HepG2 (cell line): ENCODE measurements at regions not wholly inside any gene's neighbourhood (a gene's known extent, or its start where the extent isn't known, plus 50 kb on each side); places are given as distances from the start of the nearest gene placed in this dataset.

Experiments used
- ATAC-seq: fragments of 200-7000 bp; cut with Tn5 transposase; 3 replicates; pipeline ENCODE4 v1.9.1; 2020; ENCODE audit warnings: mild to moderate bottlenecking, moderate library complexity
- BruUV-seq: library from RNA; stranded (reverse); fragments of 400-500 nt; replicated peaks from 2 replicates; lab custom pipeline; 2021; lab: Mats Ljungman, UMichigan
- CTCF ChIA-PET: fragments of 300-600 bp; formaldehyde crosslinking; extraction: SDS; loops from one replicate; lab custom pipeline; 2021; ENCODE audit warnings: low total read pairs, inconsistent platforms, low intra/inter-chr PET ratio; lab: Yijun Ruan, JAX
- POLR2A ChIA-PET: fragments of 350-600 bp; sonication (Branson Sonifier 250); formaldehyde crosslinking; loops from one replicate; lab custom pipeline; 2020; ENCODE audit warnings: antibody characterized with exemption, inconsistent platforms; lab: Yijun Ruan, JAX
- DNase-seq: peaks from one replicate; pipeline ENCODE4 v3.0.0-alpha.2; 2015; ENCODE audit warnings: low spot score
- FAIRE-seq: peaks from 3 replicates; lab custom pipeline; 2011; peaks lifted over from hg19 to GRCh38; lab: Jason Lieb, UNC
- H2AFZ ChIP-seq: one replicate; pipeline ENCODE4 v1.6.1; 2011; ENCODE audit warnings: low read length, inconsistent platforms
- H3K27ac ChIP-seq: fragments of 300-600 bp; 3 replicates; pipeline ENCODE4 v1.8.0; 2011; ENCODE audit warnings: mixed run types, mild to moderate bottlenecking, mixed read lengths, low read length, inconsistent platforms; ENCODE audit not compliant: insufficient read depth; ENCODE audit errors: extremely low read length
- H3K27me3 ChIP-seq, 2 experiments: fragments of 200-600 bp in 1 of 2; 2 replicates in 1 of 2; 3 replicates in 1 of 2; pipeline versions ENCODE4 v1.6.0 to v1.8.0; 2011; ENCODE audit warnings: low read length in 2 of 2, mild to moderate bottlenecking in 2 of 2, moderate library complexity in 2 of 2, inconsistent platforms in 1 of 2; ENCODE audit not compliant: insufficient read depth in 2 of 2, control insufficient read depth in 1 of 2
- H3K36me3 ChIP-seq, 2 experiments: fragments of 200-600 bp in 1 of 2; replicated peaks in 1 of 2; 2 replicates in 1 of 2; 3 replicates in 1 of 2; pipeline versions ENCODE4 v1.5.1 to v1.8.0; 2011; ENCODE audit warnings: low read length in 2 of 2, inconsistent platforms in 1 of 2; ENCODE audit not compliant: insufficient read depth in 2 of 2, control insufficient read depth in 1 of 2
- H3K4me1 ChIP-seq: 2 replicates; pipeline ENCODE4 v1.5.1; 2012; ENCODE audit warnings: low read length, inconsistent platforms; ENCODE audit not compliant: insufficient read depth
- H3K4me2 ChIP-seq: 2 replicates; pipeline ENCODE4 v1.6.0; 2011; ENCODE audit warnings: low read depth, low read length, inconsistent platforms
- H3K4me3 ChIP-seq, 3 experiments: fragments of 200-600 bp in 1 of 3; sonication (generic), shearing (Covaris generic) in 1 of 3; replicated peaks in 1 of 3; 2 replicates each; pipeline ENCODE4 v1.5.1; 2011 to 2016; ENCODE audit warnings: low read length in 3 of 3, inconsistent platforms in 2 of 3, low read depth in 2 of 3, mild to moderate bottlenecking in 2 of 3, control low read depth in 1 of 3, mixed read lengths in 1 of 3; ENCODE audit not compliant: insufficient read depth in 1 of 3
- H3K79me2 ChIP-seq: one replicate; pipeline ENCODE4 v1.6.1; 2011; ENCODE audit warnings: low read length, inconsistent platforms; ENCODE audit not compliant: insufficient read depth
- H3K9ac ChIP-seq: 2 replicates; pipeline ENCODE4 v1.6.0; 2011; ENCODE audit warnings: mild to moderate bottlenecking, low read depth, low read length, inconsistent platforms; ENCODE audit not compliant: insufficient read depth
- H3K9me3 ChIP-seq: 2 replicates; pipeline ENCODE4 v1.5.1; 2012; ENCODE audit warnings: mild to moderate bottlenecking, low read length
- H4K20me1 ChIP-seq: 2 replicates; pipeline ENCODE4 v1.6.0; 2011; ENCODE audit warnings: inconsistent platforms, mild to moderate bottlenecking, low read length, moderate library complexity; ENCODE audit not compliant: insufficient read depth
- CBX2 ChIP-seq, 2 experiments: fragments of 200-600 bp in 1 of 2; sonication (generic); formaldehyde crosslinking in 1 of 2; IDR thresholded peaks; 2 replicates each; pipeline versions ENCODE4 v1.7.0 to v1.8.1; 2018 to 2022; ENCODE audit warnings: low read depth in 2 of 2, low read length in 1 of 2, mild to moderate bottlenecking in 1 of 2, missing genetic modification reagents in 1 of 2
- DNMT3B ChIP-seq: conservative IDR thresholded peaks from 2 replicates; pipeline ENCODE4 v1.6.1; 2016; ENCODE audit warnings: missing biosample characterization, control low read depth
- FOXK2 ChIP-seq: fragments of 450-650 bp; IDR thresholded peaks from 2 replicates; pipeline ENCODE4 v1.6.1; 2016
- KAT8 ChIP-seq: IDR thresholded peaks from 2 replicates; pipeline ENCODE4 v1.6.1; 2016; ENCODE audit warnings: missing genetic modification reagents, missing compliant biosample characterization
- KDM1A ChIP-seq: IDR thresholded peaks from 2 replicates; pipeline ENCODE4 v1.6.1; 2016; ENCODE audit warnings: missing compliant biosample characterization
- MAFK ChIP-seq, 2 experiments: IDR thresholded peaks in 1 of 2; conservative IDR thresholded peaks in 1 of 2; 2 replicates each; pipeline ENCODE4 v1.6.1; 2011; ENCODE audit warnings: improper control_type of control experiment in 2 of 2, low read length in 2 of 2
- STAG1 ChIP-seq: sonication (generic); formaldehyde crosslinking; IDR thresholded peaks from 2 replicates; pipeline ENCODE4 v1.4.0; 2020; ENCODE audit warnings: missing genetic modification reagents
- ZFP37 ChIP-seq: sonication (generic); formaldehyde crosslinking; IDR thresholded peaks from 2 replicates; pipeline ENCODE4 v1.4.0; 2020; ENCODE audit warnings: missing genetic modification reagents, borderline replicate concordance
- ZNF121 ChIP-seq: sonication (generic); formaldehyde crosslinking; IDR thresholded peaks from 2 replicates; pipeline ENCODE4 v1.5.0; 2020; ENCODE audit warnings: mild to moderate bottlenecking, missing genetic modification reagents
- ZNF260 ChIP-seq: sonication (generic); formaldehyde crosslinking; IDR thresholded peaks from 2 replicates; pipeline ENCODE4 v1.4.0; 2020; ENCODE audit warnings: missing genetic modification reagents, low read depth, mild to moderate bottlenecking, borderline replicate concordance
- ZNF3 ChIP-seq: IDR thresholded peaks from 2 replicates; pipeline ENCODE4 v1.7.0; 2017; ENCODE audit warnings: inconsistent platforms
- ZNF318 ChIP-seq: sonication (generic); formaldehyde crosslinking; IDR thresholded peaks from 2 replicates; pipeline ENCODE4 v1.4.0; 2020; ENCODE audit warnings: mild to moderate bottlenecking, missing genetic modification reagents
- ZNF382 ChIP-seq: sonication (generic); formaldehyde crosslinking; IDR thresholded peaks from 2 replicates; pipeline ENCODE4 v1.5.0; 2020; ENCODE audit warnings: missing genetic modification reagents, mild to moderate bottlenecking, borderline replicate concordance
- WGBS: methylation state at CpG from one replicate; pipeline ENCODE4 v1.1.6; 2017; ENCODE audit warnings: low lambda C conversion rate; 5-methylcytosine and 5-hydroxymethylcytosine counted together
- in situ Hi-C: cut with HindIII; loops from 2 replicates; pipeline ENCODE4 v1.10.0; 2017; ENCODE audit warnings: low pct_unique_long_range_greater_than_20kb; ENCODE audit not compliant: extremely low pct_ligation_motif_present
- intact Hi-C: fragments of 100-400 bp; cut with micrococcal nuclease; formaldehyde crosslinking; loops from one replicate; pipeline ENCODE4 v1.10.0; 2022; ENCODE audit not compliant: unreplicated experiment
- TF ChIP-seq, protein P1 (sequence below): sonication (generic); formaldehyde crosslinking; conservative IDR thresholded peaks from 2 replicates; pipeline ENCODE4 v1.8.0; 2022; ENCODE audit warnings: missing genetic modification reagents
- TF ChIP-seq, protein P2 (sequence below): IDR thresholded peaks from 2 replicates; pipeline ENCODE4 v1.6.1; 2016; ENCODE audit warnings: low read depth

DNA sequence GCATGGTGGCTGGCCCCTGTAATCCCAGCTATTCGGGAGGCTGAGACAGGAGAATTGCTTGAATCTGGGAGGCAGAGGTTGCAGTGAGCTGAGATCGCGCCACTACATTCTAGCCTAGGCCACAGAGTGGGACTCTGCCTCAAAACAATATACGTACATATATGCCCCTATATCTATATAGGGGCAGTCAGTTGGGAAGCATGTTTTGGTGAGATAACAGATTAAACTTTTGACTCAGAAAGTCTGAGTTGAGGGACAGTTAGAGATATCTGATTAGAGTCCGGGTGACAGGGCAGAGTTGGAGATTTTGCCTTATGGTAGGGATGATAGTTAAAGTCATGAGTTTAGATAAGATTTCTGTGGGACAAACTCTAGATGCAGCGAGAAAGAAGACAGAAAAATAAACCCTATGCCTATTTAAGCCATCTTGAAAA is 71.8 kb upstream of the ALDH1A1 start:
- Histone ChIP-seq H3K9ac (no peak overlapping the region), H3K4me3 (no peak overlapping the region), H3K79me2 (no peaks in the 10 kb centered on the region), H3K36me3 (no peaks in the 10 kb centered on the region), H3K27me3 (no peaks in the 10 kb centered on the region), H4K20me1 (no peaks in the 10 kb centered on the region), H3K9me3 (no peaks in the 10 kb centered on the region), H3K4me2 (no peak overlapping the region), H2AFZ (no peak overlapping the region), H3K27ac (no peak overlapping the region), H3K4me1 (peaks cover 16% of the 10 kb centered on the region)
- ATAC-seq (no peak), DNase-seq (no peak), FAIRE-seq (no peak)
- POLR2A ChIA-PET = no interaction called here
- intact Hi-C loops = loop anchor here (5.0 kb wide), 2 partner anchors 58 to 167 kb away; no protein-coding TSS in a partner anchor
- CTCF ChIA-PET = no interaction called here
- 92% methylated on average over 6 of the region's 6 CpGs for WGBS
- in situ Hi-C loops = loop anchor here (10.0 kb wide), 1 partner anchor 170 kb away; no protein-coding TSS in a partner anchor
- BruUV-seq = no TSS peak
- TF ChIP-seq FOXK2 (no peak), KDM1A (CRISPR knock-in tag) (no peak), ZNF318 (CRISPR knock-in tag) (no peak), MAFK (conservative IDR thresholded peaks at IDR 0.05 in 1 of 2, IDR thresholded peaks at IDR 0.05 in 1 of 2; ENCODE audit: low read length in 2 of 2) (no peak), ZNF3 (CRISPR knock-in tag) (no peak), DNMT3B (no peak), CBX2 (IDR thresholded peaks at IDR 0.05; ENCODE audit: low read depth, low read length) (no peak), CBX2 (CRISPR knock-in tag; IDR thresholded peaks at IDR 0.05; ENCODE audit: low read depth) (no peak), STAG1 (no peak), KAT8 (CRISPR knock-in tag) (no peak), ZNF260 (no peak), ZFP37 (CRISPR knock-in tag) (no peak), ZNF382 (CRISPR knock-in tag) (no peak), ZNF121 (CRISPR knock-in tag) (no peak)
- TF ChIP-seq, protein P1, sequence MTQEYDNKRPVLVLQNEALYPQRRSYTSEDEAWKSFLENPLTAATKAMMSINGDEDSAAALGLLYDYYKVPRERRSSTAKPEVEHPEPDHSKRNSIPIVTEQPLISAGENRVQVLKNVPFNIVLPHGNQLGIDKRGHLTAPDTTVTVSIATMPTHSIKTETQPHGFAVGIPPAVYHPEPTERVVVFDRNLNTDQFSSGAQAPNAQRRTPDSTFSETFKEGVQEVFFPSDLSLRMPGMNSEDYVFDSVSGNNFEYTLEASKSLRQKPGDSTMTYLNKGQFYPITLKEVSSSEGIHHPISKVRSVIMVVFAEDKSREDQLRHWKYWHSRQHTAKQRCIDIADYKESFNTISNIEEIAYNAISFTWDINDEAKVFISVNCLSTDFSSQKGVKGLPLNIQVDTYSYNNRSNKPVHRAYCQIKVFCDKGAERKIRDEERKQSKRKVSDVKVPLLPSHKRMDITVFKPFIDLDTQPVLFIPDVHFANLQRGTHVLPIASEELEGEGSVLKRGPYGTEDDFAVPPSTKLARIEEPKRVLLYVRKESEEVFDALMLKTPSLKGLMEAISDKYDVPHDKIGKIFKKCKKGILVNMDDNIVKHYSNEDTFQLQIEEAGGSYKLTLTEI (CRISPR knock-in tag) = no peak
- TF ChIP-seq, protein P2, sequence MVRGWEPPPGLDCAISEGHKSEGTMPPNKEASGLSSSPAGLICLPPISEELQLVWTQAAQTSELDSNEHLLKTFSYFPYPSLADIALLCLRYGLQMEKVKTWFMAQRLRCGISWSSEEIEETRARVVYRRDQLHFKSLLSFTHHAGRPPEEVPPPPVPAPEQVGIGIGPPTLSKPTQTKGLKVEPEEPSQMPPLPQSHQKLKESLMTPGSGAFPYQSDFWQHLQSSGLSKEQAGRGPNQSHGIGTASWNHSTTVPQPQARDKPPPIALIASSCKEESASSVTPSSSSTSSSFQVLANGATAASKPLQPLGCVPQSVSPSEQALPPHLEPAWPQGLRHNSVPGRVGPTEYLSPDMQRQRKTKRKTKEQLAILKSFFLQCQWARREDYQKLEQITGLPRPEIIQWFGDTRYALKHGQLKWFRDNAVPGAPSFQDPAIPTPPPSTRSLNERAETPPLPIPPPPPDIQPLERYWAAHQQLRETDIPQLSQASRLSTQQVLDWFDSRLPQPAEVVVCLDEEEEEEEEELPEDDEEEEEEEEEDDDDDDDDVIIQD = no peak
